ENCODE measurements at regions not wholly inside any gene's neighbourhood (a gene's known extent, or its start where the extent isn't known, plus 50 kb on each side); places are given as distances from the start of the nearest gene placed in this dataset.
"Not testable (repeated sequence)": the region's sequence is repeated elsewhere in the genome, so short reads cannot be mapped to it uniquely, and the experiment has no call there.

DNA sequence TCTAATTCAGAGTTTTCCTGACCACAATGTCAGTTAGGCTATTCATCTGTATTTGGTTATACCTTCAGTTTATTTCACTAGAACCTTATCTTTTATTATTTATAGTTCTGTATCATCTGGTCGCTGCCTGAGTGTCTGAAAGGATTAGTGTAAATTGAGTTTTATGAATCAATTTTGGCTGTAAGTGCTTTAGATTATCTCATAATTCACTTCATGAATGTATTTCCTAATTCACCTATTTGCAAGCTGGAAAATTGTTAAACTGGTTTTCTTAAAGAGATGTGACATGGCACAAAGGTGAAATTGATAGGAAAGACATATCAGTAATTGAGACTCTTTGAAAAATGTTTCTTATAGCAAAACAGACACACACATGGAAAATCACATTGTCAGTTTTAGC, 242.4 kb upstream of the ACO1 start:
- no peaks in the 10 kb centered on the region for H3K27me3 ChIP-seq (ENCODE audit: insufficient read depth, insufficient read length)
- H3K4me1 ChIP-seq (ENCODE audit: insufficient read depth, insufficient read length): no peaks in the 10 kb centered on the region
- H3K4me3 ChIP-seq (ENCODE audit: insufficient read length, low read depth): no peak overlapping the region
- H3K36me3 ChIP-seq (ENCODE audit: insufficient read depth, insufficient read length, low read length): no peaks in the 10 kb centered on the region
- TF ChIP-seq SUZ12 (IDR thresholded peaks at IDR 0.05; ENCODE audit: extremely low read depth, insufficient read depth, insufficient read length): no peak
- TF ChIP-seq ZNF274 (IDR thresholded peaks at IDR 0.05; ENCODE audit: low read depth, low read length): no peak
- no peak for TF ChIP-seq YY1 (IDR thresholded peaks at IDR 0.05; ENCODE audit: insufficient read depth, insufficient read length)
- H3K9ac ChIP-seq (ENCODE audit: insufficient read length, low read depth): no peak overlapping the region
- H3K9me3 ChIP-seq (ENCODE audit: insufficient read depth, low read length): 0 out of 2 replicates have a peak, but pooled peaks cover 18% of the 10 kb centered on the region
- no peak for DNase-seq (ENCODE audit: low read depth, low spot score)

DNA sequence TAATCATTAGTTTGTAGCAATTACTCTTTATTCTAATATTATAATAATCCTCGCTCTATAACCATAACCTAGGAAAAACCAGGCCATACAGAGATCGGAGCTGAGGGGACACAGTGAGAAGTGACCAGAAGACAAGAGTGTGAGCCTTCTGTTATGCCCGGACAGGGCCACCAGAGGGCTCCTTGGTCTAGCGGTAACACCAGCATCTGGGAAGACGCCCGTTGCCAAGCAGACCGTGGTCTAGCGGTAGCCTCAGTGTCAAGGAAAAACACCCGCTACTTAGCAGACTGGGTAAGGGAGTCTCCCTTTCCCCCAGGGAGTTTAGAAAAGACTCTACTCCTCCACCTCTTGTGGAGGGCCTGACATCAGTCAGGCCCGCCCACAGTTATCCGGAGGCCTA, 235.9 kb upstream of the ACO1 start:
- not testable (repeated sequence) for H3K36me3 ChIP-seq (ENCODE audit: insufficient read depth, insufficient read length, low read length); H3K4me3 ChIP-seq (ENCODE audit: insufficient read length, low read depth); H3K4me1 ChIP-seq (ENCODE audit: insufficient read depth, insufficient read length); DNase-seq (ENCODE audit: low read depth, low spot score); H3K27me3 ChIP-seq (ENCODE audit: insufficient read depth, insufficient read length); H3K9ac ChIP-seq (ENCODE audit: insufficient read length, low read depth)
- peaks cover 32% of the 10 kb centered on the region; the same call in 1 of the 2 replicates for H3K9me3 ChIP-seq (ENCODE audit: insufficient read depth, low read length)

DNA sequence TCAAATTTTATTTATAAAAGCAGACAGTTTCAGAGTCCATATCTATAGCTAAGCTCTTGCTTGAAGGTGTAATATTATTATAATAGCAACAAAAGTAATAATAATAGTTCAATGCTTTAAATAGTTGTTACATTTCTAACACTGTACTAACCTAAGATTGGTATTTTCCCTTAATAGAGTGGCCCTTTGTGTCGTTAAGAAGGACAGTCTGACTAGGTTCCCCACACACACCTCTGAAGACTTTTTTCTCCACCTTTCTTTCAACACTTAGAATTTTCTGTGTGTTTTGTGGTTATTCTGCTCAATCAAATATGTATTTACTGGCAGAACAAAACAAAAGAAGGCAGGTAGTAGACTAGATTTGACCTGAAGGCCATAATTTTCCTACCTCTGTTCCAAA, 223.2 kb upstream of the ACO1 start:
- no peaks in the 10 kb centered on the region for H3K4me1 ChIP-seq (ENCODE audit: insufficient read depth, insufficient read length)
- H3K9ac ChIP-seq (ENCODE audit: insufficient read length, low read depth): no peak overlapping the region
- H3K36me3 ChIP-seq (ENCODE audit: insufficient read depth, insufficient read length, low read length): no peaks in the 10 kb centered on the region
- H3K27me3 ChIP-seq (ENCODE audit: insufficient read depth, insufficient read length): no peaks in the 10 kb centered on the region
- no peak overlapping the region for H3K4me3 ChIP-seq (ENCODE audit: insufficient read length, low read depth)
- DNase-seq (ENCODE audit: low read depth, low spot score): no peak
- TF ChIP-seq ZNF274 (IDR thresholded peaks at IDR 0.05; ENCODE audit: low read depth, low read length): no peak
- no peak for TF ChIP-seq SUZ12 (IDR thresholded peaks at IDR 0.05; ENCODE audit: extremely low read depth, insufficient read depth, insufficient read length)
- no peak for TF ChIP-seq YY1 (IDR thresholded peaks at IDR 0.05; ENCODE audit: insufficient read depth, insufficient read length)
- H3K9me3 ChIP-seq (ENCODE audit: insufficient read depth, low read length): no peaks in the 10 kb centered on the region

DNA sequence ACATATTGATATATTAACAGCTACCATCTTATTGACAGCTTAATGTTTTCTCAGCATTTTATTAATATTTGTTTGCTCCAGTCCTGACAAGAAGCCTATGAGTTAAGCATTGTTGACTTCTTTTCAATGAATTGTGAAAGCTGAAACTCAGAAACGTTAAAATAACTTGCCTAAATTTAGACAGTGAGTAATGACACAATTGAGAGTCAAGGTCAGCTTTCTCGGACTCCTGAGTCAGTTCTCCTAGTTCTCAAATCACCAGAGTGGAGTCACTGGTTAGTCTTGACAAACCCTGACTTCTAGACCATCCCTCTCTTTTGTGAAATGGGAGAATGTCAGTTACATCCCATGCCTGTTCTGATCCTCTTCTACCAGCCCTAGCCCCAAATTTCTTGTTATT, 222.7 kb upstream of the ACO1 start:
- DNase-seq (ENCODE audit: low read depth, low spot score): no peak
- Histone ChIP-seq H3K9me3 (ENCODE audit: insufficient read depth, low read length) (no peaks in the 10 kb centered on the region), H3K9ac (ENCODE audit: insufficient read length, low read depth) (no peak overlapping the region), H3K27me3 (ENCODE audit: insufficient read depth, insufficient read length) (no peaks in the 10 kb centered on the region), H3K4me1 (ENCODE audit: insufficient read depth, insufficient read length) (no peaks in the 10 kb centered on the region), H3K36me3 (ENCODE audit: insufficient read depth, insufficient read length, low read length) (no peaks in the 10 kb centered on the region), H3K4me3 (ENCODE audit: insufficient read length, low read depth) (no peak overlapping the region)
- TF ChIP-seq YY1 (IDR thresholded peaks at IDR 0.05; ENCODE audit: insufficient read depth, insufficient read length): no peak
- no peak for TF ChIP-seq SUZ12 (IDR thresholded peaks at IDR 0.05; ENCODE audit: extremely low read depth, insufficient read depth, insufficient read length)
- TF ChIP-seq ZNF274 (IDR thresholded peaks at IDR 0.05; ENCODE audit: low read depth, low read length): no peak

DNA sequence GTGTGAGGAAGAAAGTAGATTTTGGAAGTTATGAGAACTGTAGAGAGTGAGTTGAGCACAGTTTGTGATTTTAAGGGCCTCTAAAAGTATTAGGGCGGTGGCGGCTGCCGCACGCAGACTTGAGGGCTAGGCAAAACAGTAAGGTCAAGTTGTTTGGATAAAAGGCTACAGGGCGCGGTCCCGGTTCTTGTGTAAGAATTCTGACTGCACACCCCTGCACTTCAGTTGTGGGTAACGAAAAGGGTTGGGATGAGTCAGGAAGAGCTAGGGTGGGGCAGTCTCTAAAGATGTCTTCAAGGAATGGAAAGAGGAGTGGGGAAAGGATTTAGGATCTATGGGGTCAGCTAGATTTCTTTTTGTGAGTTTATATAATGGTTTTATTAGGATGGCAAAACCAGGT, 218.1 kb upstream of the ACO1 start:
- not testable (repeated sequence) for H3K9ac ChIP-seq (ENCODE audit: insufficient read length, low read depth); H3K9me3 ChIP-seq (ENCODE audit: insufficient read depth, low read length); H3K4me1 ChIP-seq (ENCODE audit: insufficient read depth, insufficient read length); DNase-seq (ENCODE audit: low read depth, low spot score); H3K36me3 ChIP-seq (ENCODE audit: insufficient read depth, insufficient read length, low read length); H3K27me3 ChIP-seq (ENCODE audit: insufficient read depth, insufficient read length); H3K4me3 ChIP-seq (ENCODE audit: insufficient read length, low read depth)

DNA sequence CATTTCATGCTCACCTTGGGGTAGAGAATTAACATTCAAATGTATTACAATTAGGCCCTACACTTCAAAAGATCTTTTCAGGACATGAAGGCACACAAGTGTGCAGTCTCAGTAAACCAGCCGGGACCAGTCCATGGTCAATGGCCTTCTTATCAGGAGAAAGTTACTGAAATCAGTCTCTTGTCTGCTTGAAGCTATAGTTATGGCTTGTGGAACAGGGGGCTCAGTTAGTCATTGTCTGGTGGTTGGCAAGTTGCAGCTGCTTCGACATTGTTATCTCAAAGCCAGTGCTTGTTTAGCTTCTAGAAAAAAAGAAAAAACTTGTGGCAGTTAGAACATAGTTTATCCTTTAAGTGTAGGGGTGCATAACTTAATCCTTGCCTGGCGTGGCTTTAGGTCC, 213.1 kb upstream of the ACO1 start:
- TF ChIP-seq ZNF274 (IDR thresholded peaks at IDR 0.05; ENCODE audit: low read depth, low read length): no peak
- TF ChIP-seq SUZ12 (IDR thresholded peaks at IDR 0.05; ENCODE audit: extremely low read depth, insufficient read depth, insufficient read length): no peak
- TF ChIP-seq YY1 (IDR thresholded peaks at IDR 0.05; ENCODE audit: insufficient read depth, insufficient read length): no peak
- H3K27me3 ChIP-seq (ENCODE audit: insufficient read depth, insufficient read length): no peaks in the 10 kb centered on the region

DNA sequence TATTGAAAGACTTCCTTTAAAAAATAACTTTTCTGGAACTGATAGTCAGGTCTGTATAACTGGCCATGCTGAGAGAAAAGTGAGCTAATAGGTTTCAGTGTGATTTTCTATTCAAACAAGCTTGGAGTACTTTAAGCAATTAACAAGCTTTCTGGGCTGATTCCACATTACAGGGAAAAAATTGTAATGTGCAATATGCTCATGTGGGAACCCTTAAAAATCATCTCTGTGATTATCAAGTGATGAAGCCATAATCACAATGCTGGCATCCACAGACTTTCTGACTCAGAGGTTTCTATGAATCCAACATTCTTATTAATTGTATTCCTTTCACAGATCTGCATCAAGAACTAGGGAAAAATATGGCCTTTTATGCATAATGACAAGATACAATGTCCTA, 212.2 kb upstream of the ACO1 start:
- Histone ChIP-seq H3K27me3 (ENCODE audit: insufficient read depth, insufficient read length) (no peaks in the 10 kb centered on the region), H3K36me3 (ENCODE audit: insufficient read depth, insufficient read length, low read length) (no peaks in the 10 kb centered on the region), H3K9ac (ENCODE audit: insufficient read length, low read depth) (no peak overlapping the region), H3K4me1 (ENCODE audit: insufficient read depth, insufficient read length) (no peaks in the 10 kb centered on the region), H3K9me3 (ENCODE audit: insufficient read depth, low read length) (peaks cover 7% of the 10 kb centered on the region), H3K4me3 (ENCODE audit: insufficient read length, low read depth) (no peak overlapping the region)
- no peak for TF ChIP-seq ZNF274 (IDR thresholded peaks at IDR 0.05; ENCODE audit: low read depth, low read length)
- TF ChIP-seq YY1 (IDR thresholded peaks at IDR 0.05; ENCODE audit: insufficient read depth, insufficient read length): no peak
- no peak for DNase-seq (ENCODE audit: low read depth, low spot score)

More for the DNA sequence above, 213.1 kb upstream of the ACO1 start:
- Histone ChIP-seq H3K4me1 (ENCODE audit: insufficient read depth, insufficient read length) (no peaks in the 10 kb centered on the region), H3K9ac (ENCODE audit: insufficient read length, low read depth) (no peak overlapping the region), H3K9me3 (ENCODE audit: insufficient read depth, low read length) (peaks cover 7% of the 10 kb centered on the region), H3K36me3 (ENCODE audit: insufficient read depth, insufficient read length, low read length) (no peaks in the 10 kb centered on the region), H3K4me3 (ENCODE audit: insufficient read length, low read depth) (no peak overlapping the region)
- no peak for DNase-seq (ENCODE audit: low read depth, low spot score)

DNA sequence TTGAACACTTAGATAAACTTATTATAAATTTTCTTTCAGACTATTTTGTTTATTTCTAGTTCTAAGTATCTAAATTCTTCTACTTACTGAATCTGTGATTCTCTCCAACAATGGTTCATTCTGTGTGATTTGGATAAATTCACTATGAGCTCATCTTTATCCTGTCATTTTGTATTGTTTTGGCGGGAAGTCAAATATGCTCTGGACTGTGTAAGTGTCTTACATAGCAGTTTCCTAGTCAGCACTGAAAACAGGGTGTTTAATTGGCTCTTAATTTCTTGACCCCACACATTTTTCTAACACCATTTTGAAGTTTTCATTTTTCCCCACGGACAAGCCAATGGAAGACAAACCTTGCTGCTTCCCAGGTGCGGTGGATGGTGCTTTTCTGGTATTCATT, 207.0 kb upstream of the ACO1 start:
- H3K27me3 ChIP-seq (ENCODE audit: insufficient read depth, insufficient read length): no peaks in the 10 kb centered on the region
- no peaks in the 10 kb centered on the region for H3K36me3 ChIP-seq (ENCODE audit: insufficient read depth, insufficient read length, low read length)
- H3K4me1 ChIP-seq (ENCODE audit: insufficient read depth, insufficient read length): no peaks in the 10 kb centered on the region
- peaks cover 7% of the 10 kb centered on the region for H3K9me3 ChIP-seq (ENCODE audit: insufficient read depth, low read length)
- no peak overlapping the region for H3K4me3 ChIP-seq (ENCODE audit: insufficient read length, low read depth)
- TF ChIP-seq ZNF274 (IDR thresholded peaks at IDR 0.05; ENCODE audit: low read depth, low read length): no peak
- no peak for TF ChIP-seq SUZ12 (IDR thresholded peaks at IDR 0.05; ENCODE audit: extremely low read depth, insufficient read depth, insufficient read length)
- no peak for TF ChIP-seq YY1 (IDR thresholded peaks at IDR 0.05; ENCODE audit: insufficient read depth, insufficient read length)
- H3K9ac ChIP-seq (ENCODE audit: insufficient read length, low read depth): no peak overlapping the region
- no peak for DNase-seq (ENCODE audit: low read depth, low spot score)

All from NT2/D1 (cell line).